Panc1 (cell line): ENCODE measurements at regions not wholly inside any gene's neighbourhood (a gene's known extent, or its start where the extent isn't known, plus 50 kb on each side); places are given as distances from the start of the nearest gene placed in this dataset.

Source experiments
- POLR2AphosphoS5 ChIP-seq: IDR thresholded peaks from 2 replicates; pipeline ENCODE4 v1.6.1; 2012; ENCODE audit warnings: mild to moderate bottlenecking, low read depth, low read length, moderate library complexity
- TF ChIP-seq, protein P1 (sequence below): fragments of 450-650 bp; IDR thresholded peaks from 2 replicates; pipeline ENCODE4 v1.5.1; 2017; ENCODE audit warnings: mild to moderate bottlenecking

DNA sequence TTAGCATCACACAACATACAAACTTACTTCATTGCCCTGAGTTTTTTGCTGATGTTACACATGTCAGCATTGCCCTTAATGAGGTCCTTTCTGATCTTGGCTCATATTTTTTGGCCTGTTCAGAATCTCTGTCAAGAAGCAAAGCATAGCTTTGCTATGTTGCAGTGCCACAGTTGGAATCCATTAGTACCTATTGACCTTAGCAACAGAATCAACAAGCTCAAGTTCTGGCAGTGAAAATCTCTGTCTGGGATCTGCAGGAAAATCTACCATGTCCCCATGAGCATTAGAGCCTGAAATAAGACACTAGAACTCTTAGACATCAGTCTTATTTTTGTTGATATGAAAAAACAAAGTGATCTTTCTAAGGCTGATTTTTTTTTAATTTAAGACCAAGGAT is 105.6 kb upstream of the FHL2 start:
- no peak for TF ChIP-seq POLR2AphosphoS5
- TF ChIP-seq, protein P1, sequence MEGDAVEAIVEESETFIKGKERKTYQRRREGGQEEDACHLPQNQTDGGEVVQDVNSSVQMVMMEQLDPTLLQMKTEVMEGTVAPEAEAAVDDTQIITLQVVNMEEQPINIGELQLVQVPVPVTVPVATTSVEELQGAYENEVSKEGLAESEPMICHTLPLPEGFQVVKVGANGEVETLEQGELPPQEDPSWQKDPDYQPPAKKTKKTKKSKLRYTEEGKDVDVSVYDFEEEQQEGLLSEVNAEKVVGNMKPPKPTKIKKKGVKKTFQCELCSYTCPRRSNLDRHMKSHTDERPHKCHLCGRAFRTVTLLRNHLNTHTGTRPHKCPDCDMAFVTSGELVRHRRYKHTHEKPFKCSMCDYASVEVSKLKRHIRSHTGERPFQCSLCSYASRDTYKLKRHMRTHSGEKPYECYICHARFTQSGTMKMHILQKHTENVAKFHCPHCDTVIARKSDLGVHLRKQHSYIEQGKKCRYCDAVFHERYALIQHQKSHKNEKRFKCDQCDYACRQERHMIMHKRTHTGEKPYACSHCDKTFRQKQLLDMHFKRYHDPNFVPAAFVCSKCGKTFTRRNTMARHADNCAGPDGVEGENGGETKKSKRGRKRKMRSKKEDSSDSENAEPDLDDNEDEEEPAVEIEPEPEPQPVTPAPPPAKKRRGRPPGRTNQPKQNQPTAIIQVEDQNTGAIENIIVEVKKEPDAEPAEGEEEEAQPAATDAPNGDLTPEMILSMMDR, result no peak
